Caco-2 (cell line): ENCODE measurements at regions not wholly inside any gene's neighbourhood (a gene's known extent, or its start where the extent isn't known, plus 50 kb on each side); places are given as distances from the start of the nearest gene placed in this dataset.

Experiments
- BruUV-seq: library from RNA; stranded (reverse); fragments of 400-500 nt; replicated peaks from 2 replicates; lab custom pipeline; 2021; lab: Mats Ljungman, UMichigan
- CTCF ChIA-PET: fragments of 300-600 bp; sonication (Branson Sonifier 250); formaldehyde crosslinking; loops from one replicate; lab custom pipeline; 2022; ENCODE audit warnings: antibody characterized with exemption; lab: Charles Lee
- POLR2A ChIA-PET: fragments of 300-600 bp; sonication (Branson Sonifier 250); formaldehyde crosslinking; loops from one replicate; lab custom pipeline; 2022; ENCODE audit warnings: antibody characterized with exemption; lab: Charles Lee
- DNase-seq, 2 experiments: peaks; one replicate each; pipeline versions ENCODE4 v3.0.0 to v3.0.0-alpha.2; 2020 to 2022
- H3K27me3 ChIP-seq: replicated peaks from 2 replicates; pipeline ENCODE4 v1.6.0; 2011; ENCODE audit warnings: low read length; ENCODE audit not compliant: control insufficient read depth, insufficient read depth
- H3K36me3 ChIP-seq: 2 replicates; pipeline ENCODE4 v1.5.1; 2011; ENCODE audit warnings: low read length; ENCODE audit not compliant: control insufficient read depth, insufficient read depth
- H3K4me1 ChIP-seq: fragments of 250-450 bp; sonication (Bioruptor Pico); 2 replicates; pipeline ENCODE4 v1.5.1; 2020; ENCODE audit warnings: mild to moderate bottlenecking
- H3K4me3 ChIP-seq: 2 replicates; pipeline ENCODE4 v1.5.1; 2011; ENCODE audit warnings: low read depth, mild to moderate bottlenecking, control low read depth, low read length
- H3K9me3 ChIP-seq: fragments of 250-450 bp; sonication (Bioruptor Pico); 2 replicates; pipeline ENCODE4 v1.5.1; 2020; ENCODE audit warnings: mild to moderate bottlenecking, moderate library complexity
- H3K27ac Mint-ChIP-seq: one replicate; pipeline ENCODE4 v1.8.0; 2022; ENCODE audit warnings: mixed read lengths; ENCODE audit not compliant: unreplicated experiment
- H3K27me3 Mint-ChIP-seq: one replicate; pipeline ENCODE4 v1.8.0; 2022; ENCODE audit warnings: mixed read lengths; ENCODE audit not compliant: insufficient read depth, unreplicated experiment
- H3K36me3 Mint-ChIP-seq: one replicate; pipeline ENCODE4 v1.8.0; 2022; ENCODE audit warnings: mild to moderate bottlenecking, mixed read lengths; ENCODE audit not compliant: insufficient read depth, unreplicated experiment
- H3K4me1 Mint-ChIP-seq: one replicate; pipeline ENCODE4 v1.8.0; 2022; ENCODE audit warnings: low read depth, mixed read lengths; ENCODE audit not compliant: unreplicated experiment
- H3K4me3 Mint-ChIP-seq: one replicate; pipeline ENCODE4 v1.8.0; 2022; ENCODE audit warnings: mild to moderate bottlenecking, moderate library complexity, mixed read lengths; ENCODE audit not compliant: unreplicated experiment
- H3K9me3 Mint-ChIP-seq: one replicate; pipeline ENCODE4 v1.8.0; 2022; ENCODE audit warnings: mixed read lengths; ENCODE audit not compliant: unreplicated experiment
- intact Hi-C: fragments of 100-400 bp; cut with micrococcal nuclease; formaldehyde crosslinking; loops from one replicate; pipeline ENCODE4 v1.10.0; 2022; ENCODE audit not compliant: unreplicated experiment
- TF ChIP-seq, protein P1 (sequence below), 2 experiments: fragments of 200-600 bp in 1 of 2; IDR thresholded peaks; 1 replicate in 1 of 2; 2 replicates in 1 of 2; pipeline versions ENCODE4 v1.5.1 to v1.8.0; 2011 to 2022; ENCODE audit warnings: antibody characterized with exemption in 1 of 2, control low read depth in 1 of 2, inconsistent platforms in 1 of 2, low read depth in 1 of 2, low read length in 1 of 2, mild to moderate bottlenecking in 1 of 2, moderate library complexity in 1 of 2; ENCODE audit not compliant: insufficient read depth in 1 of 2, severe bottlenecking in 1 of 2, unreplicated experiment in 1 of 2

DNA sequence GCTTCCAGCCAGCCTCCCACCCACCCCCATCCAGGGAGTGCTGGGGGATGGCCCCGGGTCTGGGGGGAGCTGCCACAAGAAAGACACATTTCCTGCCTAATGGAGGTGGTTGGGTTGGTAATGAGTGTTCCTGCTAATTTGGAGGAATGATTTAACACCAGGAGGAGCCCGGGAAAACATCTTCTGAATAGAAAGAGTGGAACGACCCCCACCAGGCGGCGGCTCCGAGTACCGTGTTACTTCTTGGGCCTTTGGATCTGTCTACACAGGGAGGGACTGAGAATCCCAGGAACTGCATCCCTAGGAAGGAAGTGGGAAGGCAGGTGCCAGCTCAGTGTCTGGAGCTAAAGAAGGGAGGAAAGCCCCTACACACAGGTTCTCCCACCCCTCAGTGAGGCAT, 64.6 kb downstream of the TSPAN17 start:
- CTCF ChIA-PET, result no interaction called here
- Mint-ChIP-seq H3K4me1 (no peaks in the 10 kb centered on the region), H3K36me3 (no peaks in the 10 kb centered on the region), H3K9me3 (peaks cover 11% of the 10 kb centered on the region), H3K27ac (no peak overlapping the region), H3K4me3 (no peak overlapping the region), H3K27me3 (peaks cover 26% of the 10 kb centered on the region)
- TF ChIP-seq, protein P1, sequence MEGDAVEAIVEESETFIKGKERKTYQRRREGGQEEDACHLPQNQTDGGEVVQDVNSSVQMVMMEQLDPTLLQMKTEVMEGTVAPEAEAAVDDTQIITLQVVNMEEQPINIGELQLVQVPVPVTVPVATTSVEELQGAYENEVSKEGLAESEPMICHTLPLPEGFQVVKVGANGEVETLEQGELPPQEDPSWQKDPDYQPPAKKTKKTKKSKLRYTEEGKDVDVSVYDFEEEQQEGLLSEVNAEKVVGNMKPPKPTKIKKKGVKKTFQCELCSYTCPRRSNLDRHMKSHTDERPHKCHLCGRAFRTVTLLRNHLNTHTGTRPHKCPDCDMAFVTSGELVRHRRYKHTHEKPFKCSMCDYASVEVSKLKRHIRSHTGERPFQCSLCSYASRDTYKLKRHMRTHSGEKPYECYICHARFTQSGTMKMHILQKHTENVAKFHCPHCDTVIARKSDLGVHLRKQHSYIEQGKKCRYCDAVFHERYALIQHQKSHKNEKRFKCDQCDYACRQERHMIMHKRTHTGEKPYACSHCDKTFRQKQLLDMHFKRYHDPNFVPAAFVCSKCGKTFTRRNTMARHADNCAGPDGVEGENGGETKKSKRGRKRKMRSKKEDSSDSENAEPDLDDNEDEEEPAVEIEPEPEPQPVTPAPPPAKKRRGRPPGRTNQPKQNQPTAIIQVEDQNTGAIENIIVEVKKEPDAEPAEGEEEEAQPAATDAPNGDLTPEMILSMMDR (IDR thresholded peaks at IDR 0.05; ENCODE audit: insufficient read depth in 1 of 2, low read depth in 1 of 2, low read length in 1 of 2, severe bottlenecking in 1 of 2, unreplicated experiment in 1 of 2), result no peak
- H3K36me3 ChIP-seq, result no peaks in the 10 kb centered on the region
- intact Hi-C loops, result no loop called here
- no peaks in the 10 kb centered on the region for H3K4me1 ChIP-seq
- BruUV-seq, result no TSS peak
- H3K4me3 ChIP-seq, result no peak overlapping the region
- no peaks in the 10 kb centered on the region for H3K9me3 ChIP-seq
- H3K27me3 ChIP-seq, result no peaks in the 10 kb centered on the region; the same call in none of the 2 replicates
- POLR2A ChIA-PET, result no interaction called here
- no peak for DNase-seq

DNA sequence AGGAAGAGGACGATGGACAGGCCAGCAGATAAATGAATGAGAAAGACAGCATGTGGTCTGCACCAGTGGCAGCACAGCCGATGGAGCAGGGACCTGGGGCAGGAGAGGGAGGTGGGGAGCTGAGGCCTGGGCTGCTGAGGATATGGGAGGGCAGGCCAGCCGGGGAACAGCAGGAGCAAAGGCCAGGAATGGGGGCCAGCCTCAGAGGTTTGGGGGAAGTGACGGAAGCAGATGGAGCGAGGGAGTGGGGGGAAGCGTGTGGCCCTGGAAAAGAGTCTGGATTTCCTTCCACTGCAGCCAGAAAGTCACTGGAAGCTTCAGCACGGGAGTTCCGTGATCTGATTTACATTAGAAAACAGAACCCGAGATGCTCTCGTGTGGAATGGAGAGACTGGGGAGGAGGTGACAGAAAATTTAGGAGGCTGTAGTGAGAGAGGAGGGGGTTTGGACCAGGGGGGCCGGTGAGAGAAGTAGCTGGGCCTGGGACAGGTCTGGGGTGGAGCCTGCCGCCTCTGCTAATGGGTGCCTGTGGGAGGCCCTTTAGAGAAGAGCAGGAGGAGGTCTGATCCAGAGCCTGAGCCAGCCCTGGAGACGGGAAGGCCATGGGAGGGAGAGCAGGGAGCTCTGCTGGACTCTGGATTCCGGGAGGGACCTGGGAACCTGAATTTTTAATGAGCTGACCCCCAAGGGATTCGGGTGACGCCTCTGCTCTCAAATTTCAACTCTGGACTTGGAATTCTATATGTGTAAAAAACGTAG, 65.4 kb downstream of the TSPAN17 start:
- no peaks in the 10 kb centered on the region; the same call in none of the 2 replicates for H3K27me3 ChIP-seq
- no peak for DNase-seq
- intact Hi-C loops, result no loop called here
- CTCF ChIA-PET, result no interaction called here
- no peaks in the 10 kb centered on the region for H3K4me1 ChIP-seq
- BruUV-seq, result no TSS peak
- H3K9me3 ChIP-seq, result no peaks in the 10 kb centered on the region
- TF ChIP-seq, protein P1 (IDR thresholded peaks at IDR 0.05; ENCODE audit: insufficient read depth in 1 of 2, low read depth in 1 of 2, low read length in 1 of 2, severe bottlenecking in 1 of 2, unreplicated experiment in 1 of 2), result no peak
- H3K27me3 Mint-ChIP-seq, result peaks cover 28% of the 10 kb centered on the region
- H3K9me3 Mint-ChIP-seq, result peaks cover 11% of the 10 kb centered on the region
- H3K36me3 ChIP-seq, result no peaks in the 10 kb centered on the region
- H3K36me3 Mint-ChIP-seq, result no peaks in the 10 kb centered on the region
- POLR2A ChIA-PET, result no interaction called here
- no peaks in the 10 kb centered on the region for H3K4me1 Mint-ChIP-seq
- H3K4me3 ChIP-seq, result no peak overlapping the region
- no peak overlapping the region for H3K27ac Mint-ChIP-seq
- H3K4me3 Mint-ChIP-seq, result no peak overlapping the region

DNA sequence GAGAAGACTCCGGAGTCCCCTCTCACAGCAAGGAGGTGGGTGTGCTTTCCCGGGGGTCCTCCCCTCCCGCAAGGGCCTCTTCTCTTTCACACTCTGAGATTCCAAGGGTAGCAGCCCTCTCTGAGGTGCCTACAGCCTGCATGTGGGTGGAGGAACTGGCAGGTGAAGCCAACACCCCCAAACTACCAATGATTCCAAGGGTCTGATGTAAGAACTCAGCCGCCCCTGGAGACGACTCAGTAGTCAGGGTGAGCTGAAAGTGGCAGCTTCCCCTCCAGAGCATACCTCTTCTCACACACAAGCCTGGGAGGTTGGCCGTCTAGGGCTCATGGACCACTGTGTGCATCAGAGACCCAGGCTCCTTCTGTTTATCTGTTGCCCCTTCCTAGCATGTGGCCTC, 66.1 kb downstream of the TSPAN17 start:
- DNase-seq, result no peak
- ChIA-PET CTCF (no interaction called here), POLR2A (no interaction called here)
- Histone ChIP-seq H3K4me3 (no peak overlapping the region), H3K36me3 (no peaks in the 10 kb centered on the region), H3K27me3 (no peaks in the 10 kb centered on the region; the same call in none of the 2 replicates), H3K4me1 (no peaks in the 10 kb centered on the region), H3K9me3 (no peaks in the 10 kb centered on the region)
- H3K4me3 Mint-ChIP-seq, result no peak overlapping the region
- H3K36me3 Mint-ChIP-seq, result no peaks in the 10 kb centered on the region
- TF ChIP-seq, protein P1 (IDR thresholded peaks at IDR 0.05; ENCODE audit: insufficient read depth in 1 of 2, low read depth in 1 of 2, low read length in 1 of 2, severe bottlenecking in 1 of 2, unreplicated experiment in 1 of 2), result no peak
- no TSS peak for BruUV-seq
- H3K27ac Mint-ChIP-seq, result no peak overlapping the region
- peaks cover 11% of the 10 kb centered on the region for H3K9me3 Mint-ChIP-seq
- intact Hi-C loops, result no loop called here
- no peaks in the 10 kb centered on the region for H3K4me1 Mint-ChIP-seq
- peaks cover 30% of the 10 kb centered on the region for H3K27me3 Mint-ChIP-seq
